Fibroblast of villous mesenchyme (primary cell): ENCODE measurements at regions not wholly inside any gene's neighbourhood (a gene's known extent, or its start where the extent isn't known, plus 50 kb on each side); places are given as distances from the start of the nearest gene placed in this dataset.
A peak's percentile ranks its signal among the peaks of the same experiment; 100 is the strongest.

Source experiments
- DNase-seq: peaks from one replicate; pipeline ENCODE4 v3.0.0-alpha.2; 2010; ENCODE audit warnings: low read depth
- H3K4me3 ChIP-seq: 2 replicates; pipeline ENCODE4 v1.5.1; 2011; ENCODE audit warnings: low read depth, mild to moderate bottlenecking, low read length
- TF ChIP-seq, protein P1 (sequence below): IDR thresholded peaks from 2 replicates; pipeline ENCODE4 v1.5.1; 2012; ENCODE audit warnings: low read depth, mild to moderate bottlenecking, low read length; ENCODE audit not compliant: insufficient read depth

GRCh38 chr1:243977094-243977493 is 74.0 kb upstream of the ZBTB18 start:
- no peak overlapping the region for H3K4me3 ChIP-seq
- no peak for DNase-seq
- TF ChIP-seq, protein P1, sequence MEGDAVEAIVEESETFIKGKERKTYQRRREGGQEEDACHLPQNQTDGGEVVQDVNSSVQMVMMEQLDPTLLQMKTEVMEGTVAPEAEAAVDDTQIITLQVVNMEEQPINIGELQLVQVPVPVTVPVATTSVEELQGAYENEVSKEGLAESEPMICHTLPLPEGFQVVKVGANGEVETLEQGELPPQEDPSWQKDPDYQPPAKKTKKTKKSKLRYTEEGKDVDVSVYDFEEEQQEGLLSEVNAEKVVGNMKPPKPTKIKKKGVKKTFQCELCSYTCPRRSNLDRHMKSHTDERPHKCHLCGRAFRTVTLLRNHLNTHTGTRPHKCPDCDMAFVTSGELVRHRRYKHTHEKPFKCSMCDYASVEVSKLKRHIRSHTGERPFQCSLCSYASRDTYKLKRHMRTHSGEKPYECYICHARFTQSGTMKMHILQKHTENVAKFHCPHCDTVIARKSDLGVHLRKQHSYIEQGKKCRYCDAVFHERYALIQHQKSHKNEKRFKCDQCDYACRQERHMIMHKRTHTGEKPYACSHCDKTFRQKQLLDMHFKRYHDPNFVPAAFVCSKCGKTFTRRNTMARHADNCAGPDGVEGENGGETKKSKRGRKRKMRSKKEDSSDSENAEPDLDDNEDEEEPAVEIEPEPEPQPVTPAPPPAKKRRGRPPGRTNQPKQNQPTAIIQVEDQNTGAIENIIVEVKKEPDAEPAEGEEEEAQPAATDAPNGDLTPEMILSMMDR: no peak

GRCh38 chr1:243974451-243975292 is 76.4 kb upstream of the ZBTB18 start:
- DNase-seq: peak; percentile 40
- TF ChIP-seq, protein P1: no peak
- H3K4me3 ChIP-seq: no peak overlapping the region

- TF ChIP-seq, protein P1: no peak
- no peak overlapping the region for H3K4me3 ChIP-seq
- DNase-seq: no peak
These were observed 77.9 kb upstream of the ZBTB18 start for GRCh38 chr1:243973169-243973568.

- H3K4me3 ChIP-seq: no peak overlapping the region
- DNase-seq: no peak
- TF ChIP-seq, protein P1: no peak
These were observed 81.0 kb upstream of the ZBTB18 start for GRCh38 chr1:243970077-243970476.

DNA sequence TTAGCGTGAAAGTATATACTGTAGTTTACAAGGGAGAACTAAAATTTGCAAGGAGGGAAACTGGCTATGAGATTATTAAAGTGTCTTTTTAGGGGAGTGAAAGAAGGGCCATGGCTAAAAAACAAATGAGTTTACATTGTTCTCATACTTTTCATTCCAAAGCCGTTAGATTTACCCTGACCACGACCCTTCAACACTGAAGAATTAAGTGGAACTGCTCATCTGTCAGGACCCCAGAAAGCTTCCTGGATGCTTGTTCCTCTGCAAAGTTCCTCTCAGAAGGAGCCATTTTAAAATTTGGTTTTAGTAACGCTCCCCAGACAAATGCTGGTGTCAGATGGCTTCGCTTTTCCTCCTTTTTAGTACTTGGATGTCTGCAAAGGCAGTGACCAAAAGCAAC is 82.7 kb upstream of the ZBTB18 start:
- DNase-seq: no peak
- no peak overlapping the region for H3K4me3 ChIP-seq
- TF ChIP-seq, protein P1: no peak

GRCh38 chr1:243964915-243965314 is 86.2 kb upstream of the ZBTB18 start:
- DNase-seq: peak; percentile 13
- no peak overlapping the region for H3K4me3 ChIP-seq
- TF ChIP-seq, protein P1: no peak
